HG02623 (cell line): ENCODE measurements at regions not wholly inside any gene's neighbourhood (a gene's known extent, or its start where the extent isn't known, plus 50 kb on each side); places are given as distances from the start of the nearest gene placed in this dataset.
"Not testable (repeated sequence)": the region's sequence is repeated elsewhere in the genome, so short reads cannot be mapped to it uniquely, and the experiment has no call there.

Experiments used
- ATAC-seq: cut with Tn5 transposase; IDR thresholded peaks from one replicate; pipeline ENCODE4 v1.9.1; 2021; ENCODE audit warnings: moderate library complexity; ENCODE audit not compliant: unreplicated experiment

DNA sequence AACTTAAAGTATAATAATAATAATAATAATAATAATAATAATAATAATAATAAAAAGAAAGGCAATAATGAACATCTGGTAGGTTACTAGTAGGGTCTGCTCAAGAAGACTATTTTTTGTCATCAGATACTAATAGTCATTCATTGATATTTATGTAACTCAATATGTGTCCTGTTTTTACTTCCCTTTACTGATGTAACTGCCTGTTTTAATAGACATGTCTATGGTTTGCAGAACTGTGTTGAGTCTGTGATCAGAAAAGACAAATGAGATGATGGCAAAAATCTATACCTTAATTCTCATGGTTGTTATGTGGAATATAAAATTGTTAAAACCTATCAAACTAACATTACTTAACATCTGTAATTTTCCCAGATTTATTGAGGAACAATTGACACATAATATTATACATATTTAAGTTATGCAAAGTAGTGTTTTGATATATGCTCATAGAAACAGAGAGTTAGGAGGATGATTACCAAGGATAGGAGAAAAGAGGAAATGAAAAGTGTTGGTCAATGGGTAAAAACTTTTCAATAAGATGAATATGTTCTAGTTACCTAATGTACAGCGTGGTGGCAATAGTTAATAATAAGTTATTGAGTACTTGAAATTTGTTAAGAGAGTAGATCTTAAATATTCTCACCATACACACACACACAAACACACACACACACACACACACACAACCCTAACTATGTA lies 699.4 kb downstream of the ZPLD1 start:
- ATAC-seq: peak; percentile 75

DNA sequence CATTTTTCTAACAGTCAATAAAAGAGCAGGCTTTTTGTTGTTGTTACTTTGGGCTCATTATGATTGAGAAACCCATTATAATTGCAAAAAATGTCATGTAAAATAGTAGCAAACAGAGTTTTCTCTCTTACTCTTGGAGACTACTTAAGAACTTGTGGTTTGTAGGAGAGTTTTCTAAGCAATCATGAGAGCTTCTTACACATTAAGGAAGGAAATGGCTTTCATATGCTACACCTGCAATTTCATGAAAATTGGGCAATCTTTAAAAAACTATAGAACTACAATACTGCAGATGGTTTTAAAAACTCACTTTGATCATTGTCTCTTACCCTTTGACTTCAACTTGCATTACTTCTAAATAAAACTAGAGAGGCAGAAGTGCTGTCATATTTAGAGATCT lies 701.8 kb downstream of the ZPLD1 start:
- no peak for ATAC-seq

DNA sequence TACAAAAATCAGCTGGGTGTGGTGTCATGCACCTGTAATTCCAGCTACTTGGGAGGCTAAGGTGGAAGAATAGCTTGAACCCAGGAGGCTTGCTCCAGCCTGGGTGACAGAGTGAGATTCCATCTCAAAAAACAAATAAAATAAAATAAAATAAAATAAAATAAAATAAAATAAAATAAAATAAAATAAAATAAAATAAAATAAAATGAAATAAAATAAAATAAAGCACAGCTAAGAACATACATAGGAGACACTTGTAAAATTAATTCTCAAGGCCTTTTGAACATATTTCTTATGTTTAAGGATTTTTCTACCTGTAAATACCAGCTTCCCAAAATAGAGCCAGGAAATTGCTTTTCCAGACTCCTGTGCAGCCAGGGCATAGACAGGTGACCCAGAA lies 703.0 kb downstream of the ZPLD1 start:
- ATAC-seq: no peak

DNA sequence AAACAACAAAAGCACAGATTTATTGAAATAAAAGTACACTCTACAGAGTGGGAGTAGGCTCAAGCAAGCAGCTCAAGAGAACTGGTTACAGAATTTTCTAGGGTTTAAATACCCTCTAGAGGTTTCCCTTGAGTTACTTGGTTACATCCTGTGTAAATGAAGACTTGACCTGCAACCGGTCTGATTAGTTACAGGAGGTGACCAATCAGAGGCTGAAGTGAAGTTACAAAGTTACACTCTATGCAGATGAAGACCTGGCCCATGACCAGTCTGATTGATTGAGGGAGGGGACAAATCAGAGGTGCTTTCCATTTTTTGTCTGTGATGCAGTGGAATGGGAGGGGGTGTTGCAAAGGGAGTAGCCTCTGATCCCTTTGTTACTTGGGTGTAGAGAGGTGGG lies 723.4 kb downstream of the ZPLD1 start:
- ATAC-seq: no peak

DNA sequence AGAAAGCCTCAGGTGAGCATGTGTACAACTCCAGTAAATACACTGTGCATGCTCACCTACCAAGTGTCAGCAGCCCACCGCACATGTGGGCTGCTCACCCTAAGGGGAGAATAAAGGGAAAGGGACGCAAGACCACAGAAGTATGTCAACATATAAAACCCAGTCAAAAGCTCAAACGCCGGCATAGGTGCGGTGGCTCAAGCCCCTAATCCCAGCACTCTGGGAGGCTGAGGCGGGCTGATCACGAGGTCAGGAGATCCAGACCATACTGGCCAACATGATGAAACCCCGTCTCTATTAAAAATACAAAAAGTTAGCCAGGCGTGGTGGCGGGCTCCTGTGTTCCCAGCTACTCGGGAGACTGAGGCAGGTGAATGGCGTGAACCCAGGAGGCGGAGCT lies 732.1 kb downstream of the ZPLD1 start:
- ATAC-seq: no peak

DNA sequence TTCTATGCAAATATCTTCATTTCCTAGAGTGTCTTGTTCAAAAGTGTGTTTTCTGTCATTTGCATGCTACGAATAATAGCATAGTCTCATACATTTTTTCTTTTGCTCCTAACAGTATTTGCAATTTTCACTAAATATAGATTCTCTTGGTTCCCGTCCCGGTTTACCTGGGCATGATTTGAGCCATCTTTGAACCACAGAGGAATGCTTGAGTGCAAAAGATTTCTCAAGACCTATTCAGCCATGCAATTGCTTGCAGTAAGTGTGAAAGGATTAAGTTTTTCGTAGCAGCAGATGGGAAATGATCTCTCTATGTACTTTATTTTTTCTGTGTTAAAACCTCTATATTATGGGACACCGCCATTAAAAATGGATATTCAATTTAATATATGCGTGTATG lies 733.0 kb downstream of the ZPLD1 start:
- ATAC-seq: no peak

DNA sequence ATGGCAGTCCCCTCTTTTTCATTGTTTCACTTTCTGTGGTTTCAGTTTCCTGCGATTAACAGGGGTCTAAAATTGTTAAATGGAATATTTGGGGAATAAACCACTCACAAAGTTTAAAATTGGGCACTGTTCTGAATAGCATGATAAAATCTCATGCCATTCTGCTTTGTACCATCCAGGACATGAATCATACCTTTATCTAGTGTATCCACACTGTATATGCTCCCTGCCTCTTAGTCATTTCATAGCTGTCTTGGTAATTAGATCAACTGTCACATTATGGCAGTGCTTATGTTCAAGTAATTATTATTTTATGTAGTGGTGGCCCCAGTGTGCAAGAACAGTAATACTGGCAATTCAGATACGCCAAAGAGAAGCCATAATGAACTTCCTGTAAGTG lies 734.5 kb downstream of the ZPLD1 start:
- no peak for ATAC-seq

DNA sequence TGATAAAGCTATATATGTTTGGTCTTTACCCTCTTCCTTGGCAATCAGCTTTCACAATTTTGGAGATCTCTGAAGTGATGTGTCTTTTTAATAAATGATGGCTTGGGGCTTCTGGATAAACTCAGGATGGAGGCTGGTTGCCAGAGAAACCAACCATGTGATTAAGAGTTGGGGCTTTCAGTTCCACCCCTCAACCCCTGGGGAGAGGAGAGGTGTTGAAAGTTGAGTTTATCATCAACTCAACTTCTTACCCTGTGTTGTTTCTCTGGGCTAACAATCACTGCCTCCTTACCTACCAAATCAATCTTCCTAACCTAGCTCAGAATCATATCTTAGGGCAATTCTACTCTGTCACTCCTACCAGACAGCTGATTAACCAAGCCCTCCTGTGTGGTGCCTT lies 735.8 kb downstream of the ZPLD1 start:
- no peak for ATAC-seq

DNA sequence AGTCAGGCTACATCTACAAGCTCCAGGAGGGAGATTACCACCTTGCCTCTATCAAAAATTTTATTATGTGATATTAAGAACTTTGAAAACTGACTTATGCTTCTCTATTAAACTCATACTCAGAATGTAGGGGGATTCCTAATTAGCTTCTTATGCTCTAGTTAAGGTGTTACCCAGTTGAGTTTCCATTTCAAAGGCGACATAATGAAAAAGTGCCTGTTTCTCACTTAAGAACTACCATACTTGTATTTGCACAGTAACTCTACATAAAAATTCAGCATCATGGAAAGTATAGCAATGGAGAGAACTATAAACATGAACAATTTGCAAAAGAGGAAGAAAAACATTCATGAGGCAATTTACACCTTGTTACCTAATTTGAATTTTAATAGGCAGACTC lies 739.1 kb downstream of the ZPLD1 start:
- no peak for ATAC-seq

DNA sequence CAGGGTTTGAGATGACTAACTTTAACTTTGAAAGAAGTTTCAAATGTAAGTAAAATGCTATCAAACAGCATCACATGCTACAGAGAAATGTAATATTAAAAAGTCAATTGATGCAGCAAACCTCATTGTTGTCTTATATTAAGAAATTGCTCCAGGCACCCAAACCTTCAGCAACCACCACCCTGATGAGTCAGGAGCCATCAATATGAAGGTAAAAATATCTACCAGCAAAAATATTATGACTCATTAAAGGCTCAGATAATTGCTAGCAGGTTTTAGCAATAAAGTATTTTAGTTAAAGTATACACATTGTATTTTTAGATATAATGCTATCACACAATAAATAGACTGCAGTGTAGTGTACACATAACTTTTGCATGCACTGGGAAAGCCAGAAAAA lies 746.3 kb downstream of the ZPLD1 start:
- ATAC-seq: no peak

DNA sequence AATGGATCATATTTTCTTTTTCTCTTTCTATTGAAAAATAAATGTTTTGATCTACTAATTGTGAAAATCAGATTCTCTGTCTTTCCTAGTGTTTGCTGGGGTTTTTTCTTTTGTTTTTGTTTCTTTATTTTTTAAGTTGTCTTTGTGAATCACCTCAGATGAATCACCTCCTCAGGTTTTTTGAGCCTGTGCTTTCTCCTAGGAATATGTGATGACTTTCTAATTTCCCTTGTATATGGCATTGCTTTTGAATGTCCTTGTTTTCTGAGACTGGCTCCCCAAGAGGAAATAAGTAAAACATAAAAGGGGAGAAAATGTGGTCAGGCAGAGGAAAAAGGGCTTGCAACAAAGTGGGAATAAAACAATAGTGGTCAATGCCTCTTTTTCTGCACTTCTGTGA lies 750.0 kb downstream of the ZPLD1 start:
- no peak for ATAC-seq

DNA sequence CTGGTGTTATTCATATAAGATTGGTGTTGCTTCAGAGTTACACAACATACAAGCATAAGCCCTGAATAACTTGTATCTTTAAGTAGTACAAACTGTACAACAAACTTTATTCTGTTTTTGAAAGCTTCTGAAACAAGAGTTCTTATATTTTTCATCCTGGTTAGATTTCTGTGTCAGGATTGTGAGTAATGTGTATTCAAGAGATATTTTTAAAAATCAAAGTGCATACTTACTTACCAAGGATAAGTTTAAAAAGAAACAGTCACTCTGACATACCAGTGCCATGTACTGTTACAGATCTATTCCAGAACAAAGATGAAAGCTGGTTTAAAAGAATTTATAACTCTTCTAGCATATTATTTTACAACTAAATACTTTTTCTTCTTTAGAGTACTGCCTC lies 755.1 kb downstream of the ZPLD1 start:
- ATAC-seq: no peak

DNA sequence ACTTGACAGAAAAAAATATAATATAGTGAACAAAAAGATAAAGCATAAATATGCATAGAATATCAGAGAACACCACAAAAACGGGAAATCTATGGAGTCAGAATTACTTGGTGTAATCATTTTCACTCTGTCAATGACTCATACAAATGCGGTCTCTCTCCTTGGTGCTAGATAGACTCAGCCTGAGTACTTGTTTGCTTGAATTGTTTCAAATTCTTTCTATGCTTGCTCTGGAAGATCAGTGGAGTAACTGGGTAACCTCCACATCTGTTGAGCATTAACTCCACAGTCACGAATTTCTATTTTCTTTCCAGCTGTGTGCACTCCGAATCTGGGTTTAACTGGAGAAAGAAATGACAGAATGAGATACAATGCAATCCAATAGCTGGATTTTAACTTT lies 760.4 kb downstream of the ZPLD1 start:
- ATAC-seq: no peak

DNA sequence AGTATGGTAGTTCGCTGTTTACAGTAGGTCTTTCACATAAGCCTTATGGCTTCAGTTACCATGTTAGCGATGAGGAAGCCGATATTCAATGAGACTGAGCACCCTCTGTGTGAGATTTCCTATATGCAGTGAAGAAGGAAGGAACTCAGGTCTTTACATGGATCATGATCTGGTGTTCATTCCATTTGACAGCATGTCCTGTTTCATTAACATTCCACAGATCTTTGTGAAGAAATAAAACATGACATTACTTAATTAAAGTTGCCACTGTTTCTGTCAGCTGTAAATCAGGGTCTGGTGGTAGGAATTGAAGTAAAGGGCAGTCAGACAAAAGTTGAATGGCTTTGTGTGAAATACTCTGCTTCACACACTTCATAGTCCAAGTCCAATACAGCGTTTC lies 768.6 kb downstream of the ZPLD1 start:
- no peak for ATAC-seq

DNA sequence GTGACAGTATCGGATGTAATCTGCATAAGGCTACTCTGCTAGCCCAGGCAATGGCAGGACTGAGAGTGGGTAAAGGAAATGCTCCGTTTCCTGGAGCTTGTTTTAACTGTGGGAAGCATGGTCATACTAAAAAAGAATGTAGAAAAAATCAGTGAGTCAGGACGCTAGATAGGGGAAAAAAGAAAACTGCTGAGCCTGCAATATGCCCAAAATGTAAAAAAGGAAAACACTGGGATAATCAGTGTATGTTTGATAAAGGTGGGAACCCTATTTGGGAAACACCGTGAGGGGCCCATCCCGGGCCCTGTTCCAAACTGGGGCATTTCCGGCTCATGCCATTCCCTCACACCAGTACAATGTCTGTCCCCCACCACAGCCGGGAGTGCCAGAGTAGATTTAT lies 775.8 kb downstream of the ZPLD1 start:
- no peak for ATAC-seq

DNA sequence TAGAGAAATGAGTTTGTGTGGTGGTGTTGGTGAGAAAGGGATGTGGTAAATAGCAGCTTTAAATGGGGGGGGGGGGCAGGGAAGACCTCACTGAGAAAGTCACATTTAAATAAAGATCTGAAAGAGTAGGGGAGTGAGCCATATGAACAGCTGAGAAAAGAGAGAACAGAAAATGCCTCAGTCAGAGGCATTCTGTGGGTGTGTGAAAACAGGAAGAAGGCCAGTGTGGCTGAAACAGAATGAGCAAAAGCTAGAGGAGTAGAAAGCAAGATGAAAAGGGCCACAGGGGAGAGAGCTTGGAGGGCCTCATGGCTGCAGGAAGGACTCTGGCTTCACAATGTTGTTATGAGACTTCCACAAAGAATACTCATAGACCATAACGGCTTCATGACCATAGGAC lies 783.3 kb downstream of the ZPLD1 start:
- peak; percentile 100 for ATAC-seq

DNA sequence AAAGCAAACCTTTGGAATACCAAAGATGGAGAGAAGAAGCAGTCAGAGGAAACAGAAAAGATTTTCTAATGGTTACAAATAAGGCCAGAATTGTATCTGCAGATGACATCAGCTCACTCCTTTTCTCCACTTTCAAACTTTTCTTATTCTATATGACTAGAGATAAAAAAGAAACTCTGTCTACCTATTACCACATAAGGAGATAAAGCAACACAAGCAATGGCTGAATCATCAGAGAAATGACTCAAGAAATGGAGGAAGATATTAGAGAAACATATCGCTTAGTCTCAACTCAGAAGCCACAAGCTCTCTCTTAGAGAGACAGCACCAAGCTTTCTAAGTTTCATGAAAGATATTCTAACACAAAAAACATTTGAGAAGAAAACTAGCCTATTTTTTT lies 784.0 kb downstream of the ZPLD1 start:
- no peak for ATAC-seq

DNA sequence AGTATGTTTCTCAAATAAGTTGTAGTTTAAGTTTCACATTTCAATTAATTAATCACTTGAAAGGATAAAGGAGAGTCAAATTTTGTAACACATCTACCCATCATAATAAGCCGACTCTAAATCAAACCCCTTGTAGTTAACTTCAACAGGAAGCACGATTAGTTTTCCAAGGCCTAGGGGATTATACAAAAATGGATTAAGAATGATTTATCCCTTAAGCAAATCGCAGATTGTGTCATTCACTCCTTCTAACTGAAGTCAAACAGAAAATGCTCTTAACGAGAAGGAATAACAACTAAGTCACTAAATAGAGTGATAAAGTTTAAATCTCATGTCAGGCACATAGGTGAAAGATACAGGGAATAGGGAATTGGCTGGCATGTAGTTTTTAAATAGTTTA lies 792.8 kb downstream of the ZPLD1 start:
- ATAC-seq: no peak

DNA sequence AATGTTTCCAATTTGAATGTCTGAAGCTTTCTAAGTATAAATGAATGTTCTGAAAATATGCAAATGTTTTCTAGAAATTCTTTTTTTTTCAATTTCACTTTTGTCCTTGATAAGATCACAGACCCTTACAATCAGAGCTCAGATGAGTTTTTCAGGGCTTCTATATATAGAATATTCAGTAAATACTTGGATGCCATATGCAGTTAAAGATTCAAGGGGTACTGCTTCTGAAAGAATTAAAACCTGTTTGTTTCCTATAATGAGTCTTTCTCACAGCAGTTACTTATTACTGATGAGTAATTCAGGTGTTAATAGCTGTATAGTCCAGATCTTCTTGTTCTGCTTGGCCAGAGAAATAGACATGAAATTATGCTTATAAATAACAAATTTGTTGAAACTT lies 812.6 kb downstream of the ZPLD1 start:
- no peak for ATAC-seq

DNA sequence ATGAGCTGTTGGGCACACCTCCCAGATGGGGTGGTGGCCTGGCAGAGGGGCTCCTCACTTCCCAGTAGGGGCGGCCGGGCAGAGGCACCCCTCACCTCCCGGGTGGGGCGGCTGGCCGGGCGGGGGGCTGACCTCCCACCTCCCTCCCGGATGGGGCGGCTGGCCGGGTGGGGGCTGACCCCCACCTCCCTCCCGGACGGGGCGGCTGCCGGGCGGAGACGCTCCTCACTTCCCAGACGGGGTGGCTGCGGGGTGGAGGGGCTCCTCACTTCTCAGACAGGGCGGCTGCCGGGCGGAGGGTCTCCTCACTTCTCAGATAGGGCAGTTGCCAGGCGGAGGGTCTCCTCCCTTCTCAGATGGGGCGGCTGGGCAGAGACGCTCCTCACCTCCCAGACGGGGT lies 820.0 kb downstream of the ZPLD1 start:
- ATAC-seq: not testable (repeated sequence)

DNA sequence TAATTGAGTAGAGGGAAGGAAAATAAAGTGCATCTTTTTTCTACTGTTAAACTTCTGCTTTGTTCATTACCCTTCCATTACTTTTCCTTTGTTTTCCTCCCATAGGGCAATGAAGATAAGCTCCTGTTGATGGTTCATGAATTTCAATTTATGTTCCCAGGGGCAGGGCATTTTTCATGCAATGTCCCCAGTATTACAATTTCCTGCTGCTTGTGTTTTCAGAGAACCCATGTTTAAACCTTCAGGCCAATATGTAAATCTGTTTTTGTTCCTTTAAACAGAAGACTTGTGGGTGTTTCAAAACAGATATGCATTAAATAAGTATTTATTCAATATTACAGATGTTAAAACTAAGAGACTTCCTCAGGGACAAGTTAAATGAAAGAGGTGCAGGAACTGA lies 834.5 kb downstream of the ZPLD1 start:
- no peak for ATAC-seq

DNA sequence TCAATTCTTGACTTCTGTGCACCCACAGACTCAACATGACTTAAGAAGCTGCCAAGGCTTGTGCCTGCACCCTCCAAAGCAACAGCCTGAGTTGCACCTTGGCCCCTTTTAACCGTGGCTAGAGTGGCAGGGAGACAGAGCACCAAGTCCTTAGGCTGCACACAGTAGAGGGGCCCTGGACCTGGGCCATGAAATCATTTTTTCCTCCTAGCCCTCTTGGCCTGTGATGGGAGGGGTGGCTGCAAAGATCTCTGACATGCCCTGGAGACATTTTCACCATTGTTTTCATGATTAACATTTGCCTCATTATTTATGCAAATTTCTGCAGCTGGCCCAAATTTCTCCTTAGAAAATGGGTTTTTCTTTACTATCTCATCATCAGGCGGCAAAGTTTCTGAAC lies 836.8 kb downstream of the ZPLD1 start:
- no peak for ATAC-seq

DNA sequence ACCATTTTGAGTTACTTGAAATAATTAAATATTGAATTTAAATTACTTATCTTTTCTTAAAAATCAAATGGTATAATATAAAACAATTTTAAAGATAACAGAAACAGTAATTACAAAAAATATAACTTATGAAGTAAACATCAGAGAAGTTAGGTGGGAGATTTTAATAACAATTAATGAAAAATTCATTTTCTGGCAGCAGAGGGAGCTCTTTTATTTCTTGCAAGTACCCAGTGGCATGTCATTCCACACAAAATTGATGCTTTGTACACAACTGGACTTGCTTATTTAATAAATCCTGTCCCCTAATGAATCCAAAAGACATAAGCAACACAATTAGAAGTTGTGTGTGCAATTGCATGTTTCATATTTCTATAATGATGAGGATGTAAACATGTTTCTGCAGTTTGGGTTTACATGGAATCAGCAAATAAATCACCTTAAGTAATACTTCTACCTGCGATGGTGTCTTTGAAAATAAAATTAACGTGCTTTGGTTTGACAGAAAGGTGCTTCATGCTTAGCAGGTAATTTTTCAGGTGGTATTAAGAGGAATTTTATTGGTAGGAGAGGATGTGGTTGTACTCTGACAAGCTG lies 861.3 kb downstream of the ZPLD1 start:
- no peak for ATAC-seq
